GM12892 (cell line): ENCODE measurements at regions not wholly inside any gene's neighbourhood (a gene's known extent, or its start where the extent isn't known, plus 50 kb on each side); places are given as distances from the start of the nearest gene placed in this dataset.

Source experiments
- POLR2A ChIP-seq: IDR thresholded peaks from 2 replicates; pipeline ENCODE4 v1.6.1; 2011; ENCODE audit warnings: low read depth, low read length, control low read depth
- POLR2AphosphoS5 ChIP-seq: IDR thresholded peaks from 2 replicates; pipeline ENCODE4 v1.6.1; 2011; ENCODE audit warnings: low read depth, low read length, control low read depth
- TAF1 ChIP-seq: IDR thresholded peaks from 2 replicates; pipeline ENCODE4 v1.6.1; 2011; ENCODE audit warnings: low read depth, mild to moderate bottlenecking, control low read depth, low read length, borderline replicate concordance

GRCh38 chr10:111348076-111348475 is 271.2 kb downstream of the ADRA2A start:
- no peak for TF ChIP-seq POLR2A
- no peak for TF ChIP-seq POLR2AphosphoS5
- TF ChIP-seq TAF1 = no peak
